GM12892 (cell line): ENCODE measurements at regions not wholly inside any gene's neighbourhood (a gene's known extent, or its start where the extent isn't known, plus 50 kb on each side); places are given as distances from the start of the nearest gene placed in this dataset.

ENCODE experiments used
- POLR2A ChIP-seq: IDR thresholded peaks from 2 replicates; pipeline ENCODE4 v1.6.1; 2011; ENCODE audit warnings: low read depth, low read length, control low read depth
- POLR2AphosphoS5 ChIP-seq: IDR thresholded peaks from 2 replicates; pipeline ENCODE4 v1.6.1; 2011; ENCODE audit warnings: low read depth, low read length, control low read depth
- TAF1 ChIP-seq: IDR thresholded peaks from 2 replicates; pipeline ENCODE4 v1.6.1; 2011; ENCODE audit warnings: low read depth, mild to moderate bottlenecking, control low read depth, low read length, borderline replicate concordance

DNA sequence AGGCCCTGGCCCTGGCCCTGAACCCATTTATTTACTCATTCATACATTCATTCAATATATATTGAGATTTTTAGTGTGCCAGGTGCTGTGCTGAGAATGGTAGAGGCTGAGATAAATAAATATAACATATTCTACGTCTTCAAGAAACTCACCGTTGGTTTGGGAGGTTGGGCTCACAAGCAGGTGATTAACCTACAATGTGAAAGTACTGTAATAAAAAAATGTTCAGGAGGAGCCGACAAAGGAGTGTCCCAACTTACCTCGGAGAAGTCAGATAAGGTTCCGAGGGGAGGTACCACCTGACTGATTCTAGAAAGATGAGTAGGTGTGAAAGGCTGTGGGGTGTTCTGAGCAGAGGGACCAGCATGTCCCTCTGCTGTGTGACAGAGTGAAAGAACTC is 479.6 kb upstream of the KLF4 start:
- TF ChIP-seq POLR2AphosphoS5 = no peak
- TF ChIP-seq POLR2A = no peak
- no peak for TF ChIP-seq TAF1
